ENCODE measurements at regions not wholly inside any gene's neighbourhood (a gene's known extent, or its start where the extent isn't known, plus 50 kb on each side); places are given as distances from the start of the nearest gene placed in this dataset.

- TF ChIP-seq, protein P1, sequence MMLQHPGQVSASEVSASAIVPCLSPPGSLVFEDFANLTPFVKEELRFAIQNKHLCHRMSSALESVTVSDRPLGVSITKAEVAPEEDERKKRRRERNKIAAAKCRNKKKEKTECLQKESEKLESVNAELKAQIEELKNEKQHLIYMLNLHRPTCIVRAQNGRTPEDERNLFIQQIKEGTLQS (IDR thresholded peaks at IDR 0.05), result no peak
- TF ChIP-seq, protein P2, sequence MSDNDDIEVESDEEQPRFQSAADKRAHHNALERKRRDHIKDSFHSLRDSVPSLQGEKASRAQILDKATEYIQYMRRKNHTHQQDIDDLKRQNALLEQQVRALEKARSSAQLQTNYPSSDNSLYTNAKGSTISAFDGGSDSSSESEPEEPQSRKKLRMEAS (IDR thresholded peaks at IDR 0.05), result no peak
- TF ChIP-seq CTCF (IDR thresholded peaks at IDR 0.05; ENCODE audit: low read depth, low read length, missing input control) (no peak), TAF1 (conservative IDR thresholded peaks at IDR 0.05) (no peak), YY1 (IDR thresholded peaks at IDR 0.05) (no peak), RAD21 (IDR thresholded peaks at IDR 0.05) (no peak), RXRA (IDR thresholded peaks at IDR 0.05) (no peak), GABPA (IDR thresholded peaks at IDR 0.05 in 1 of 2, conservative IDR thresholded peaks at IDR 0.05 in 1 of 2) (no peak)
Observed at GRCh38 chr12:89932954-89933353, 224.3 kb upstream of the ATP2B1 start.
